IPS-15b (cell line): ENCODE measurements at regions not wholly inside any gene's neighbourhood (a gene's known extent, or its start where the extent isn't known, plus 50 kb on each side); places are given as distances from the start of the nearest gene placed in this dataset.

Experiments used
- H3K27me3 ChIP-seq: one replicate; pipeline ENCODE4 v1.6.1; 2013; ENCODE audit warnings: low read length; ENCODE audit not compliant: control insufficient read depth, insufficient read depth
- H3K36me3 ChIP-seq: one replicate; pipeline ENCODE4 v1.6.1; 2013; ENCODE audit warnings: low read length; ENCODE audit not compliant: control insufficient read depth, insufficient read depth
- H3K4me1 ChIP-seq: one replicate; pipeline ENCODE4 v1.6.1; 2013; ENCODE audit warnings: mild to moderate bottlenecking, low read length; ENCODE audit not compliant: control insufficient read depth, insufficient read depth
- H3K4me3 ChIP-seq: one replicate; pipeline ENCODE4 v1.5.1; 2013; ENCODE audit warnings: low read depth, low read length
- H3K9ac ChIP-seq: one replicate; pipeline ENCODE4 v1.6.1; 2013; ENCODE audit warnings: low read depth, mild to moderate bottlenecking, low read length
- H3K9me3 ChIP-seq: one replicate; pipeline ENCODE4 v1.6.1; 2013; ENCODE audit warnings: mild to moderate bottlenecking, low read length; ENCODE audit not compliant: control insufficient read depth, insufficient read depth

DNA sequence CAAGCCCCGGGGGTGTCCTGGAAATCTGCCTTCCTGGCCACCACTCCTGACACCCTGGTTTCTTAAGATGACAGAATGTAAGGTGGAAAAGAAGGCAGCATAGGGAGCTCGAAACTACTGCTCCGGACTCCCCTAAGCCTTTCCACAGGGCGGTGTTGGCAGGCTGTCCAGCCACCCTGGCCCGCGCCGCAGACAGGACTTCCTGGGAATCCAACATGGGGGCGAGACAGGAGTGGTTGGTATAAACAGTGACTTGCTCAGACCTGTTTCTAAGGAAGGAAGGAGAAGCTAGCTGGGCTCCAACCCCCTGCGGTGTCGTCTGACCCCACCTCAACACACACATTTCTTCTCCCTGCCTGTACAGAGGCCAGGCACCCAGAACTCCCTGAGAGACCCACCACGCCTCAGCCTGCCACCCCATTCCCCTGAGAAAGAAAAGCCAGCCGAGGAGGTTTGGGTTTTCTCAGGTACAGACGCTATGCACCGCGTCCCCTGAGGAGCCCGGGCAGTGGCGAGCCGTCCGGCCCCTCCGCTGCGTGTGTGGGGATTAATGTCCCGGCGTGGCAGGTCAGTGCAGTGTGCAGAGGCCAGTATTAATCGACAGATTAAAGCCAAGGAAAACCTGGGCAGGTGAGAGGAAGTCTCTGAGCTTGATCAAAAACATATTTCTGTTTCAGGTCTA, 349.6 kb upstream of the MKI67 start:
- Histone ChIP-seq H3K4me3 (no peak overlapping the region), H3K27me3 (no peaks in the 10 kb centered on the region), H3K9me3 (no peaks in the 10 kb centered on the region), H3K36me3 (no peaks in the 10 kb centered on the region), H3K9ac (no peak overlapping the region), H3K4me1 (no peaks in the 10 kb centered on the region)

DNA sequence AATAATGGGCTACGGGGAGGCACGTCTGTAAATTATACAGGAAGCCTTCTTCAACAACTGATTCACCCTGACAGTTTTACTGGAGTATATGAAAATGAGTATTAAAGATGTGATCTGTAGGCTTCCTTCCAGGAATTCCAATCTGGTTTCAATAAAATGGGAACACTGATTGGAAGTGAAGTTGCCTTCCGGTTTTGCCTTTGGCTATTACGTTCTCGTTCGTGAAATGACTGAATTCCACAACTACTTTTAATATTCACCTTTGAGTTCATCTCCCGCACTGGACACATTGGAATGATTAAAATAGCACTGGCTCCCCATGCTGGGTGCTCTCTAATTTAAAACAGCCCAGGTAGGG, 350.1 kb upstream of the MKI67 start:
- no peak overlapping the region for H3K4me3 ChIP-seq
- H3K4me1 ChIP-seq, result no peaks in the 10 kb centered on the region
- H3K9ac ChIP-seq, result no peak overlapping the region
- no peaks in the 10 kb centered on the region for H3K27me3 ChIP-seq
- H3K36me3 ChIP-seq, result no peaks in the 10 kb centered on the region
- no peaks in the 10 kb centered on the region for H3K9me3 ChIP-seq

DNA sequence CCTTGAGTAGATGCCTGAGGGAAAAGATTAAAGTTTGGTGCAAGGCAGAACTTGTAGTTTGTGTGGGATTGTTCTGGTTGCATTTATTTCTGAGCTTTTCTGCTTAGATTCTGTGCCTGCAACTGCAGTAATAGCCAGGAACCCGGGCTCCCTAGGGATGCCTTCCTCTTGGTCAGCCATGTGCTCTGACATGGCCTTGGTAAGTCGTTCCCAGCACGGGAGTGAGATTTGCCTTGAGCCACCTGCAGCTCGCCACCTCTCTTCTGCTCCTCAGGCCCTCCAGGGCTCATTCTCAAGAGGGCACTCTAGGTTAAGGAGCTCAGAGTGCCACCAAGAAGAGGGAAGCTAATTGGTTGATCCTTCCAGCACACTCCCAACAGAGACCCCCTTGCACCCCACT, 350.6 kb upstream of the MKI67 start:
- H3K4me1 ChIP-seq, result no peaks in the 10 kb centered on the region
- H3K9me3 ChIP-seq, result no peaks in the 10 kb centered on the region
- H3K9ac ChIP-seq, result no peak overlapping the region
- no peaks in the 10 kb centered on the region for H3K36me3 ChIP-seq
- no peaks in the 10 kb centered on the region for H3K27me3 ChIP-seq
- H3K4me3 ChIP-seq, result no peak overlapping the region

GRCh38 chr10:128480601-128481000, 354.4 kb upstream of the MKI67 start:
- H3K9me3 ChIP-seq, result no peaks in the 10 kb centered on the region
- H3K9ac ChIP-seq, result no peak overlapping the region
- no peaks in the 10 kb centered on the region for H3K27me3 ChIP-seq
- no peaks in the 10 kb centered on the region for H3K36me3 ChIP-seq
- no peak overlapping the region for H3K4me3 ChIP-seq
- no peaks in the 10 kb centered on the region for H3K4me1 ChIP-seq

- no peaks in the 10 kb centered on the region for H3K27me3 ChIP-seq
- H3K4me3 ChIP-seq, result no peak overlapping the region
- H3K9ac ChIP-seq, result no peak overlapping the region
- no peaks in the 10 kb centered on the region for H3K4me1 ChIP-seq
- no peaks in the 10 kb centered on the region for H3K9me3 ChIP-seq
- H3K36me3 ChIP-seq, result no peaks in the 10 kb centered on the region
Observed at GRCh38 chr10:128481152-128481840, 355.1 kb upstream of the MKI67 start.

GRCh38 chr10:128482052-128482451, 355.8 kb upstream of the MKI67 start:
- Histone ChIP-seq H3K36me3 (no peaks in the 10 kb centered on the region), H3K9me3 (no peaks in the 10 kb centered on the region), H3K27me3 (no peaks in the 10 kb centered on the region), H3K4me3 (no peak overlapping the region), H3K9ac (no peak overlapping the region), H3K4me1 (no peaks in the 10 kb centered on the region)

- H3K4me3 ChIP-seq, result no peak overlapping the region
- no peak overlapping the region for H3K9ac ChIP-seq
- no peaks in the 10 kb centered on the region for H3K36me3 ChIP-seq
- no peaks in the 10 kb centered on the region for H3K9me3 ChIP-seq
- H3K4me1 ChIP-seq, result no peaks in the 10 kb centered on the region
- no peaks in the 10 kb centered on the region for H3K27me3 ChIP-seq
Observed at GRCh38 chr10:128483216-128483615, 357.0 kb upstream of the MKI67 start.

- Histone ChIP-seq H3K4me1 (no peaks in the 10 kb centered on the region), H3K9me3 (no peaks in the 10 kb centered on the region), H3K9ac (no peak overlapping the region), H3K27me3 (no peaks in the 10 kb centered on the region), H3K4me3 (no peak overlapping the region), H3K36me3 (no peaks in the 10 kb centered on the region)
Observed at GRCh38 chr10:128484041-128484440, 357.8 kb upstream of the MKI67 start.

GRCh38 chr10:128485701-128486235, 359.5 kb upstream of the MKI67 start:
- Histone ChIP-seq H3K36me3 (no peaks in the 10 kb centered on the region), H3K27me3 (no peaks in the 10 kb centered on the region), H3K4me1 (no peaks in the 10 kb centered on the region), H3K4me3 (no peak overlapping the region), H3K9ac (no peak overlapping the region), H3K9me3 (no peaks in the 10 kb centered on the region)

DNA sequence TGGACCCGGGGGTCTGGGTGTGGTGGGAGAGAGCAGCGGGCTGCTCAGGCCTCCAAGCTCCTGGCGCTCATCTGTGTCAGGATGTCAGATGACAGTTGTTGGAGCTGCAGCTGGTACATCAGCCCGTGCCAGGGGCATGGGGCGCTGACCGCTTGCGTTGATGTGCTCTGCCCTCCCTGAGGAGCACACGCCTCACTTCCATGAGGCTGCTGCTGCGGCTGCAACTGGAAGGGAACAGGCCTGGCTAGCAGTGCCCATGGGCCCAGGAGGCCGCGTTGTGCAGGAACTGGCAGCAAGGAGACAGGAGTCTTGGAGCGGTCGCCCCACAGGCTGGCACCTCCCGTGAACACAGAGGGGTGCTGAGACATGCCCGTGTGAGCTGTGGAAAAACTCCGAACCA, 361.3 kb upstream of the MKI67 start:
- Histone ChIP-seq H3K27me3 (no peaks in the 10 kb centered on the region), H3K9me3 (no peaks in the 10 kb centered on the region)

GRCh38 chr10:128489324-128490247, 363.4 kb upstream of the MKI67 start:
- Histone ChIP-seq H3K9me3 (no peaks in the 10 kb centered on the region), H3K27me3 (no peaks in the 10 kb centered on the region), H3K9ac (no peak overlapping the region), H3K4me3 (no peak overlapping the region), H3K36me3 (no peaks in the 10 kb centered on the region), H3K4me1 (no peaks in the 10 kb centered on the region)

More for the DNA sequence above, 361.3 kb upstream of the MKI67 start:
- no peak overlapping the region for H3K4me3 ChIP-seq
- no peak overlapping the region for H3K9ac ChIP-seq
- no peaks in the 10 kb centered on the region for H3K4me1 ChIP-seq
- no peaks in the 10 kb centered on the region for H3K36me3 ChIP-seq
